Iris pigment epithelial cell (primary cell): ENCODE measurements at regions not wholly inside any gene's neighbourhood (a gene's known extent, or its start where the extent isn't known, plus 50 kb on each side); places are given as distances from the start of the nearest gene placed in this dataset.

Experiments
- DNase-seq: peaks from one replicate; pipeline ENCODE4 v3.0.0-alpha.2; 2011; ENCODE audit warnings: low read depth

GRCh38 chr21:41653243-41653953, 113.5 kb downstream of the RIPK4 start:
- no peak for DNase-seq

- DNase-seq = no peak
These were observed 115.0 kb downstream of the RIPK4 start for GRCh38 chr21:41651830-41652229.

GRCh38 chr21:41651406-41651805, 115.4 kb downstream of the RIPK4 start:
- DNase-seq = no peak

- DNase-seq = no peak
These were observed 116.2 kb downstream of the RIPK4 start for GRCh38 chr21:41650526-41651145.

GRCh38 chr21:41648591-41649031, 118.2 kb downstream of the RIPK4 start:
- DNase-seq = peak; percentile 59

- DNase-seq = no peak
These were observed 118.9 kb downstream of the RIPK4 start for GRCh38 chr21:41647806-41648561.

GRCh38 chr21:41643246-41643966, 123.4 kb downstream of the RIPK4 start:
- no peak for DNase-seq

GRCh38 chr21:41641821-41642701, 124.8 kb downstream of the RIPK4 start:
- DNase-seq = peak; percentile 94

GRCh38 chr21:41641510-41641815, 125.4 kb downstream of the RIPK4 start:
- DNase-seq = no peak

- peak; percentile 21 for DNase-seq
These were observed 125.9 kb downstream of the RIPK4 start for GRCh38 chr21:41640748-41641509.

GRCh38 chr21:41639766-41640165, 127.1 kb downstream of the RIPK4 start:
- DNase-seq = no peak

- no peak for DNase-seq
These were observed 127.5 kb downstream of the RIPK4 start for GRCh38 chr21:41639336-41639735.

- DNase-seq = no peak
These were observed 128.6 kb downstream of the RIPK4 start for GRCh38 chr21:41638201-41638790.

- no peak for DNase-seq
These were observed 129.0 kb upstream of the TMPRSS2 start for GRCh38 chr21:41636636-41637630.

- no peak for DNase-seq
These were observed 127.9 kb upstream of the TMPRSS2 start for GRCh38 chr21:41635874-41636273.

GRCh38 chr21:41634858-41635257, 126.9 kb upstream of the TMPRSS2 start:
- DNase-seq = no peak

GRCh38 chr21:41634211-41634694, 126.3 kb upstream of the TMPRSS2 start:
- no peak for DNase-seq

GRCh38 chr21:41633627-41634026, 125.7 kb upstream of the TMPRSS2 start:
- no peak for DNase-seq
